GM23338 (cell line): ENCODE measurements at regions not wholly inside any gene's neighbourhood (a gene's known extent, or its start where the extent isn't known, plus 50 kb on each side); places are given as distances from the start of the nearest gene placed in this dataset.

ENCODE experiments used
- ATAC-seq: fragments of 200-7000 bp; cut with Tn5 transposase; 3 replicates; pipeline ENCODE4 v1.9.1; 2020
- DNase-seq: peaks from one replicate; pipeline ENCODE4 v3.0.0-alpha.2; 2015; ENCODE audit warnings: low spot score
- H2AFZ ChIP-seq: fragments of 200-600 bp; sonication (generic); 2 replicates; pipeline ENCODE4 v1.8.0; 2016; ENCODE audit warnings: antibody characterized with exemption, mild to moderate bottlenecking, moderate library complexity
- H3F3A ChIP-seq: fragments of 200-600 bp; sonication (generic); replicated peaks from 2 replicates; pipeline ENCODE4 v1.8.0; 2017; ENCODE audit warnings: antibody characterized with exemption, mixed run types, low read depth
- H3K27ac ChIP-seq: fragments of 200-600 bp; sonication (generic); 2 replicates; pipeline ENCODE4 v1.6.1; 2016; ENCODE audit warnings: low read depth
- H3K27me3 ChIP-seq: fragments of 200-600 bp; sonication (generic); 2 replicates; pipeline ENCODE4 v1.8.0; 2016; ENCODE audit warnings: mild to moderate bottlenecking, mixed run types, moderate library complexity; ENCODE audit not compliant: insufficient read depth
- H3K36me3 ChIP-seq: fragments of 200-600 bp; sonication (generic); 2 replicates; pipeline ENCODE4 v1.8.0; 2016; ENCODE audit warnings: mild to moderate bottlenecking; ENCODE audit not compliant: insufficient read depth
- H3K4me1 ChIP-seq: fragments of 200-600 bp; sonication (generic); 2 replicates; pipeline ENCODE4 v1.8.0; 2016; ENCODE audit warnings: mild to moderate bottlenecking, moderate library complexity; ENCODE audit not compliant: insufficient read depth
- H3K4me2 ChIP-seq: fragments of 200-600 bp; sonication (generic); 2 replicates; pipeline ENCODE4 v1.7.1; 2017; ENCODE audit warnings: mixed run types
- H3K4me3 ChIP-seq: fragments of 200-600 bp; sonication (generic); 2 replicates; pipeline ENCODE4 v1.6.1; 2016; ENCODE audit warnings: mixed run types
- H3K79me2 ChIP-seq: fragments of 200-600 bp; sonication (generic); replicated peaks from 2 replicates; pipeline ENCODE4 v1.8.0; 2017; ENCODE audit warnings: mild to moderate bottlenecking; ENCODE audit not compliant: insufficient read depth
- H3K9me2 ChIP-seq: fragments of 200-600 bp; sonication (generic); 2 replicates; pipeline ENCODE4 v1.8.0; 2017; ENCODE audit not compliant: insufficient read depth
- H4K20me1 ChIP-seq: fragments of 200-600 bp; sonication (generic); replicated peaks from 2 replicates; pipeline ENCODE4 v1.8.0; 2017; ENCODE audit warnings: mild to moderate bottlenecking; ENCODE audit not compliant: insufficient read depth
- H3K27ac Mint-ChIP-seq: 2 replicates; pipeline ENCODE4 v1.8.0; 2020; ENCODE audit warnings: inconsistent platforms, mild to moderate bottlenecking, moderate library complexity, mixed read lengths
- H3K27me3 Mint-ChIP-seq: 3 replicates; pipeline ENCODE4 v1.8.0; 2022; ENCODE audit warnings: low read depth, mild to moderate bottlenecking, moderate library complexity, mixed read lengths, inconsistent platforms; ENCODE audit not compliant: insufficient read depth, poor library complexity
- H3K36me3 Mint-ChIP-seq: 3 replicates; pipeline ENCODE4 v1.8.0; 2021; ENCODE audit warnings: low read depth, mild to moderate bottlenecking, inconsistent platforms, moderate library complexity, mixed read lengths
- H3K4me1 Mint-ChIP-seq: 3 replicates; pipeline ENCODE4 v1.8.0; 2020; ENCODE audit warnings: mild to moderate bottlenecking, inconsistent platforms, mixed read lengths
- H3K4me3 Mint-ChIP-seq: 3 replicates; pipeline ENCODE4 v1.8.0; 2021; ENCODE audit warnings: moderate library complexity, mild to moderate bottlenecking, inconsistent platforms, mixed read lengths
- H3K9me3 Mint-ChIP-seq: 3 replicates; pipeline ENCODE4 v1.8.0; 2020; ENCODE audit warnings: moderate library complexity, mild to moderate bottlenecking, inconsistent platforms, mixed read lengths
- EZH2 ChIP-seq: fragments of 200-600 bp; sonication (generic); IDR thresholded peaks from one replicate; pipeline ENCODE4 v1.8.0; 2017; ENCODE audit warnings: antibody characterized with exemption, mild to moderate bottlenecking, low read depth; ENCODE audit not compliant: unreplicated experiment
- EZH2phosphoT487 ChIP-seq: fragments of 200-600 bp; sonication (generic); IDR thresholded peaks from one replicate; pipeline ENCODE4 v1.8.1; 2018; ENCODE audit warnings: antibody characterized with exemption; ENCODE audit not compliant: unreplicated experiment
- JUNB ChIP-seq: IDR thresholded peaks from one replicate; pipeline ENCODE4 v1.6.1; 2016; ENCODE audit warnings: antibody characterized with exemption; ENCODE audit not compliant: unreplicated experiment
- NANOG ChIP-seq: IDR thresholded peaks from 2 replicates; pipeline ENCODE4 v1.6.1; 2016; ENCODE audit warnings: antibody characterized with exemption, borderline replicate concordance
- POLR2AphosphoS5 ChIP-seq: IDR thresholded peaks from 2 replicates; pipeline ENCODE4 v1.6.1; 2016; ENCODE audit warnings: antibody characterized with exemption, low read depth
- STAT1 ChIP-seq: IDR thresholded peaks from one replicate; pipeline ENCODE4 v1.6.1; 2016; ENCODE audit warnings: antibody characterized with exemption; ENCODE audit not compliant: unreplicated experiment
- ZNF114 ChIP-seq: fragments of 250-450 bp; sonication (Bioruptor Pico); IDR thresholded peaks from 2 replicates; pipeline ENCODE4 v1.5.0; 2020; ENCODE audit warnings: mild to moderate bottlenecking, moderate library complexity
- ZNF331 ChIP-seq: fragments of 250-450 bp; sonication (Bioruptor Pico); IDR thresholded peaks from 2 replicates; pipeline ENCODE4 v1.5.0; 2020; ENCODE audit warnings: low read depth, mild to moderate bottlenecking, moderate library complexity
- ZNF462 ChIP-seq: fragments of 250-450 bp; sonication (Bioruptor Pico); IDR thresholded peaks from 2 replicates; pipeline ENCODE4 v1.5.0; 2020; ENCODE audit warnings: mild to moderate bottlenecking, moderate library complexity

- no peak for TF ChIP-seq ZNF462 (CRISPR knock-in tag)
Measured at GRCh38 chr20:1805816-1806215, 89.4 kb upstream of the SIRPA start (continued).

- Mint-ChIP-seq H3K4me3 (no peak overlapping the region), H3K36me3 (peaks cover 4% of the 10 kb centered on the region; the same call in 1 of the 3 replicates), H3K27ac (no peak overlapping the region), H3K4me1 (peaks cover 52% of the 10 kb centered on the region), H3K9me3 (no peaks in the 10 kb centered on the region), H3K27me3 (peaks cover 34% of the 10 kb centered on the region)
- ATAC-seq (peak; percentile 6), DNase-seq (peak; percentile 54)
- H3K79me2 ChIP-seq, result no peaks in the 10 kb centered on the region
- H3K27me3 ChIP-seq, result peaks cover 43% of the 10 kb centered on the region
- H3K9me2 ChIP-seq, result no peaks in the 10 kb centered on the region
- 0 out of 2 replicates have a peak overlapping the region, but pooled peaks have one; percentile 32 for H3K4me2 ChIP-seq
- H3K4me3 ChIP-seq, result no peak overlapping the region
- H4K20me1 ChIP-seq, result no peaks in the 10 kb centered on the region
- H3K4me1 ChIP-seq, result peaks cover 24% of the 10 kb centered on the region
- no peak overlapping the region for H3K27ac ChIP-seq
- H2AFZ ChIP-seq, result no peak overlapping the region
- H3F3A ChIP-seq, result peaks cover 8% of the 10 kb centered on the region; the same call in 1 of the 2 replicates
- no peaks in the 10 kb centered on the region for H3K36me3 ChIP-seq
- TF ChIP-seq ZNF114 (CRISPR knock-in tag), result no peak
- TF ChIP-seq NANOG, result no peak
- no peak for TF ChIP-seq STAT1
- TF ChIP-seq JUNB, result no peak
- TF ChIP-seq EZH2, result no peak
- TF ChIP-seq EZH2phosphoT487, result no peak
- TF ChIP-seq POLR2AphosphoS5, result no peak
- TF ChIP-seq ZNF331 (CRISPR knock-in tag), result no peak
- no peak for TF ChIP-seq ZNF462 (CRISPR knock-in tag)
Measured at GRCh38 chr20:1805161-1805581, 90.0 kb upstream of the SIRPA start.
